Endodermal cell (in vitro differentiated cells): ENCODE measurements at regions not wholly inside any gene's neighbourhood (a gene's known extent, or its start where the extent isn't known, plus 50 kb on each side); places are given as distances from the start of the nearest gene placed in this dataset.
A peak's percentile ranks its signal among the peaks of the same experiment; 100 is the strongest.

Experiments used
- DNase-seq: peaks from one replicate; pipeline ENCODE4 v3.0.0-alpha.2; 2017
- H3K27ac ChIP-seq: 2 replicates; pipeline ENCODE4 v1.5.1; 2013; ENCODE audit warnings: mild to moderate bottlenecking, low read depth, low read length, moderate library complexity
- H3K27me3 ChIP-seq: 2 replicates; pipeline ENCODE4 v1.6.1; 2013; ENCODE audit warnings: mild to moderate bottlenecking, low read length, moderate library complexity; ENCODE audit not compliant: insufficient read depth, control insufficient read depth, poor library complexity, severe bottlenecking
- H3K36me3 ChIP-seq: 2 replicates; pipeline ENCODE4 v1.7.0; 2013; ENCODE audit warnings: mild to moderate bottlenecking, low read length, moderate library complexity; ENCODE audit not compliant: control insufficient read depth, insufficient read depth
- H3K4me1 ChIP-seq: one replicate; pipeline ENCODE4 v1.7.0; 2013; ENCODE audit warnings: low read length; ENCODE audit not compliant: control insufficient read depth, insufficient read depth
- H3K4me3 ChIP-seq: 2 replicates; pipeline ENCODE4 v1.5.1; 2013; ENCODE audit warnings: mild to moderate bottlenecking, low read length, moderate library complexity
- H3K9ac ChIP-seq: 2 replicates; pipeline ENCODE4 v1.6.1; 2013; ENCODE audit warnings: mild to moderate bottlenecking, low read length, moderate library complexity; ENCODE audit not compliant: poor library complexity, severe bottlenecking; ENCODE audit errors: extremely low read depth
- H3K9me3 ChIP-seq: 2 replicates; pipeline ENCODE4 v1.6.1; 2013; ENCODE audit warnings: mild to moderate bottlenecking, low read length, moderate library complexity; ENCODE audit not compliant: control insufficient read depth
- H3K27ac Mint-ChIP-seq: 2 replicates; pipeline ENCODE4 v1.8.0; 2020; ENCODE audit warnings: mixed read lengths
- H3K27me3 Mint-ChIP-seq: 2 replicates; pipeline ENCODE4 v1.8.0; 2021; ENCODE audit warnings: mild to moderate bottlenecking, mixed read lengths; ENCODE audit not compliant: insufficient read depth
- H3K36me3 Mint-ChIP-seq: 2 replicates; pipeline ENCODE4 v1.8.0; 2020; ENCODE audit warnings: low read depth, mixed read lengths
- H3K4me1 Mint-ChIP-seq: 2 replicates; pipeline ENCODE4 v1.8.0; 2020; ENCODE audit warnings: mixed read lengths
- H3K4me3 Mint-ChIP-seq: 2 replicates; pipeline ENCODE4 v1.8.0; 2020; ENCODE audit warnings: mild to moderate bottlenecking, moderate library complexity, mixed read lengths
- H3K9me3 Mint-ChIP-seq: 2 replicates; pipeline ENCODE4 v1.8.0; 2020; ENCODE audit warnings: mild to moderate bottlenecking, mixed read lengths
- CTCF ChIP-seq: fragments of 200-600 bp; sonication (generic); conservative IDR thresholded peaks from 2 replicates; pipeline ENCODE4 v1.5.0; 2021; ENCODE audit warnings: antibody characterized with exemption, mild to moderate bottlenecking
- WGBS, 2 experiments: methylation state at CpG; one replicate each; pipeline versions ENCODE4 v1.1.5 to v1.1.7; 2013; ENCODE audit warnings: missing lambda C conversion rate in 2 of 2, mixed read lengths in 1 of 2; ENCODE audit not compliant: insufficient coverage in 1 of 2, insufficient read length in 1 of 2; 5-methylcytosine and 5-hydroxymethylcytosine counted together

DNA sequence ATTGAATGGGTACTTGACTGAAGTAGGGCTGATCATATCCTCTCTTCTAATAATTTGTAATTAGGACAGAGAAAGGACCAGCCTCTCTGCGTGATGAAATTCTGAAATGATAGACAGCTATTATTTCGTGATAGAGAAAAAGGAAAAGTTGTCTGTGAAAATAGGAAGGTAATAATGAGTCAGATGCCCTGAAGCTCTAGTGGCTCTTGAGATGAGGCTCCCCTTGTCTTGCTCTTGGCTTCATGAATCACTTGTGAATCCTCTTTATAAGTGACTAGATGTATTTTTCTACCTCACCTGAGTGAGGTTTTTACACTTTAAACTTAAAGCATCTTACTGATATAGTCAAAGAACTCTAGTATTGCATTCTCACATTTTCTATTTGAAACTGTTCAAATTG is 888.9 kb downstream of the PCDH18 start:
- H3K4me1 Mint-ChIP-seq: peaks cover 24% of the 10 kb centered on the region
- no peaks in the 10 kb centered on the region for H3K27me3 ChIP-seq
- H3K36me3 ChIP-seq: no peaks in the 10 kb centered on the region
- no peak overlapping the region for H3K27ac Mint-ChIP-seq
- H3K4me1 ChIP-seq: peaks cover 4% of the 10 kb centered on the region
- no peak overlapping the region for H3K9ac ChIP-seq
- H3K9me3 ChIP-seq: peaks cover 14% of the 10 kb centered on the region
- H3K27me3 Mint-ChIP-seq: no peaks in the 10 kb centered on the region
- WGBS, 2 experiments: 82 to 83% methylated on average over 2 of the region's 2 CpGs
- H3K27ac ChIP-seq: no peak overlapping the region
- peaks cover 12% of the 10 kb centered on the region for H3K9me3 Mint-ChIP-seq
- TF ChIP-seq CTCF: no peak
- H3K36me3 Mint-ChIP-seq: peaks cover 3% of the 10 kb centered on the region
- no peak overlapping the region for H3K4me3 Mint-ChIP-seq
- DNase-seq: no peak
- H3K4me3 ChIP-seq: peak overlapping the region; percentile 32

DNA sequence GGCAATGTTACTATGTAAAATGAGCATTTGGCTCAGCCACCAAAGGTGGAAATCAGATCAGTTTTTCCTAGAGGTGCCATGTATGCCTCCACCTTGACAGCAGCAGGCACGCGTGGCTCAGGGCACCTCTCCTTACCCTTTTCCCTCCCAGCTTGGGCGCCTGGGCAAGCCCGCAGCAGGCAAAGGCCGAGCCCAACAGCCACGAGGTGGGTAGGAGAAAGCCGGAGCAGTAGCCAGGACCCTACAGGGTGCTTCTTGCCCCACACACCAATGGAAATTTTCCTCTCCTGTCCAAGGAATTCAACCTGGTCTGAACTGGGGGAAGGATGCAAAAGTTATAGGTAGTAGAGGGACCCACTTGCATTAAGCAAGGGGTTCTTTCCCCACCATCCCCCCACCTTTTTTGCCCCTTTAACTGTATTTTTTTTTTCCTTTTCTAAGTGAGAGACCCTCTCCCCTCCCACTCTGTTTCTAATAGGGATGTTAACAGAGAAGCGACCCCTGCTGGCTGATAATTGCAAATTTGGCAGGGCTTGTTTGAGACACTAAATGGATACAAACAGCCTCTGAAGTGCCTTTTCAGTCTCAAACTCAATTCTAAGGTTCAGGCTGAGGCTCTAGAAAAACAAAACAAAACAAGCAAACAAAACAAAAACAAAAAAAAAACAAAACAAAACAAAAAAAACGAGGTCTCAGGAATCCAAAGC is 895.1 kb downstream of the PCDH18 start:
- peak; percentile 86 for DNase-seq
- no peak overlapping the region for H3K4me3 Mint-ChIP-seq
- no peak overlapping the region for H3K4me3 ChIP-seq
- no peak overlapping the region for H3K27ac ChIP-seq
- peaks cover 9% of the 10 kb centered on the region for H3K9me3 ChIP-seq
- H3K27ac Mint-ChIP-seq: peak overlapping the region; percentile 30
- peaks cover 6% of the 10 kb centered on the region for H3K4me1 ChIP-seq
- H3K27me3 ChIP-seq: no peaks in the 10 kb centered on the region
- peaks cover 9% of the 10 kb centered on the region for H3K9me3 Mint-ChIP-seq
- peak; percentile 79 for TF ChIP-seq CTCF
- no peaks in the 10 kb centered on the region for H3K36me3 ChIP-seq
- peaks cover 3% of the 10 kb centered on the region for H3K36me3 Mint-ChIP-seq
- WGBS, 2 experiments: 79 to 100% methylated on average over 2 to 9 of the region's 9 CpGs
- H3K4me1 Mint-ChIP-seq: peaks cover 25% of the 10 kb centered on the region
- no peak overlapping the region for H3K9ac ChIP-seq
- H3K27me3 Mint-ChIP-seq: no peaks in the 10 kb centered on the region

- no peaks in the 10 kb centered on the region for H3K27me3 ChIP-seq
- Mint-ChIP-seq H3K4me1 (peaks cover 25% of the 10 kb centered on the region), H3K27ac (no peak overlapping the region), H3K27me3 (no peaks in the 10 kb centered on the region), H3K36me3 (no peaks in the 10 kb centered on the region), H3K4me3 (no peak overlapping the region), H3K9me3 (peaks cover 2% of the 10 kb centered on the region)
- H3K27ac ChIP-seq: no peak overlapping the region
- no peak overlapping the region for H3K9ac ChIP-seq
- peaks cover 6% of the 10 kb centered on the region for H3K4me1 ChIP-seq
- H3K9me3 ChIP-seq: no peaks in the 10 kb centered on the region
- DNase-seq: no peak
- 89 to 94% methylated on average over 5 to 10 of the region's 10 CpGs for WGBS, 2 experiments
- H3K36me3 ChIP-seq: no peaks in the 10 kb centered on the region
- no peak for TF ChIP-seq CTCF
- H3K4me3 ChIP-seq: no peak overlapping the region
These were observed 896.1 kb downstream of the PCDH18 start for GRCh38 chr4:136636155-136636554.
